ENCODE measurements at regions not wholly inside any gene's neighbourhood (a gene's known extent, or its start where the extent isn't known, plus 50 kb on each side); places are given as distances from the start of the nearest gene placed in this dataset.
"Not testable (repeated sequence)": the region's sequence is repeated elsewhere in the genome, so short reads cannot be mapped to it uniquely, and the experiment has no call there.

GRCh38 chr4:180350901-180351300, 1892.3 kb upstream of the TENM3 start:
- no peak overlapping the region for H3K4me3 ChIP-seq (ENCODE audit: insufficient read depth in 1 of 2, low read depth in 1 of 2, low read length in 2 of 2)
- no peak overlapping the region for H2BK5ac ChIP-seq (ENCODE audit: low read depth, low read length, poor library complexity, severe bottlenecking)
- H3K9me3 ChIP-seq (ENCODE audit: control insufficient read depth, low read length), result peaks cover 2% of the 10 kb centered on the region
- no peak overlapping the region for H3K18ac ChIP-seq (ENCODE audit: low read depth in 1 of 2, low read length in 2 of 2)
- H4K8ac ChIP-seq (ENCODE audit: low read length), result no peak overlapping the region
- H2BK12ac ChIP-seq (ENCODE audit: low read length in 2 of 2), result no peak overlapping the region
- no peak overlapping the region for H3K23ac ChIP-seq (ENCODE audit: low read length in 2 of 2)
- no peaks in the 10 kb centered on the region for H3K4me1 ChIP-seq (ENCODE audit: control insufficient read depth, insufficient read depth, low read depth, low read length)
- H2BK15ac ChIP-seq (ENCODE audit: low read depth, poor library complexity, severe bottlenecking), result no peak overlapping the region
- H3K79me1 ChIP-seq (replicated peaks; ENCODE audit: low read length, poor library complexity, severe bottlenecking), result no peaks in the 10 kb centered on the region
- H3K36me3 ChIP-seq (ENCODE audit: control insufficient read depth in 1 of 2, insufficient read depth in 2 of 2, low read depth in 1 of 2, low read length in 2 of 2), result no peaks in the 10 kb centered on the region
- H3K27ac ChIP-seq (ENCODE audit: low read length, poor library complexity, severe bottlenecking), result no peak overlapping the region
- no peak overlapping the region for H4K91ac ChIP-seq (ENCODE audit: low read length)
- no CpG with 5 or more reads among the region's 2 CpGs for WGBS
- H3K14ac ChIP-seq (ENCODE audit: low read length in 2 of 2), result no peak overlapping the region
- H3K27me3 ChIP-seq (ENCODE audit: control insufficient read depth in 1 of 2, insufficient read depth in 1 of 2, low read length in 2 of 2), result no peaks in the 10 kb centered on the region
- H3K9ac ChIP-seq (ENCODE audit: low read length), result no peak overlapping the region
- H3K4me2 ChIP-seq (ENCODE audit: low read length, poor library complexity, severe bottlenecking), result no peak overlapping the region
- DNase-seq, result no peak
- no peak overlapping the region for H2AK5ac ChIP-seq (ENCODE audit: low read length, severe bottlenecking)
- no peak overlapping the region for H3K4ac ChIP-seq (ENCODE audit: low read depth in 1 of 2, low read length in 2 of 2)
- no peak overlapping the region for H2AFZ ChIP-seq (ENCODE audit: low read depth, low read length)
- H2BK120ac ChIP-seq (ENCODE audit: low read depth, low read length), result no peak overlapping the region

- no peaks in the 10 kb centered on the region for H3K79me1 ChIP-seq (replicated peaks; ENCODE audit: low read length, poor library complexity, severe bottlenecking)
- no peak overlapping the region for H3K27ac ChIP-seq (ENCODE audit: low read length, poor library complexity, severe bottlenecking)
- no peak overlapping the region for H4K91ac ChIP-seq (ENCODE audit: low read length)
- H3K23ac ChIP-seq (ENCODE audit: low read length in 2 of 2), result no peak overlapping the region
- H4K8ac ChIP-seq (ENCODE audit: low read length), result no peak overlapping the region
- H3K18ac ChIP-seq (ENCODE audit: low read depth in 1 of 2, low read length in 2 of 2), result no peak overlapping the region
- H3K9ac ChIP-seq (ENCODE audit: low read length), result no peak overlapping the region
- H3K4me2 ChIP-seq (ENCODE audit: low read length, poor library complexity, severe bottlenecking), result no peak overlapping the region
- H3K36me3 ChIP-seq (ENCODE audit: control insufficient read depth in 1 of 2, insufficient read depth in 2 of 2, low read depth in 1 of 2, low read length in 2 of 2), result no peaks in the 10 kb centered on the region
- H3K9me3 ChIP-seq (ENCODE audit: control insufficient read depth, low read length), result peaks cover 5% of the 10 kb centered on the region
- no peak overlapping the region for H3K4ac ChIP-seq (ENCODE audit: low read depth in 1 of 2, low read length in 2 of 2)
- H3K27me3 ChIP-seq (ENCODE audit: control insufficient read depth in 1 of 2, insufficient read depth in 1 of 2, low read length in 2 of 2), result no peaks in the 10 kb centered on the region
- H2BK120ac ChIP-seq (ENCODE audit: low read depth, low read length), result no peak overlapping the region
- DNase-seq, result no peak
- no peak overlapping the region for H2AK5ac ChIP-seq (ENCODE audit: low read length, severe bottlenecking)
- H2BK15ac ChIP-seq (ENCODE audit: low read depth, poor library complexity, severe bottlenecking), result no peak overlapping the region
- H3K4me1 ChIP-seq (ENCODE audit: control insufficient read depth, insufficient read depth, low read depth, low read length), result no peaks in the 10 kb centered on the region
- H2AFZ ChIP-seq (ENCODE audit: low read depth, low read length), result no peak overlapping the region
- H3K4me3 ChIP-seq (ENCODE audit: insufficient read depth in 1 of 2, low read depth in 1 of 2, low read length in 2 of 2), result no peak overlapping the region
- H3K14ac ChIP-seq (ENCODE audit: low read length in 2 of 2), result no peak overlapping the region
- no peak overlapping the region for H2BK5ac ChIP-seq (ENCODE audit: low read depth, low read length, poor library complexity, severe bottlenecking)
- no peak overlapping the region for H2BK12ac ChIP-seq (ENCODE audit: low read length in 2 of 2)
Measured at GRCh38 chr4:180356766-180357165, 1886.4 kb upstream of the TENM3 start.

DNA sequence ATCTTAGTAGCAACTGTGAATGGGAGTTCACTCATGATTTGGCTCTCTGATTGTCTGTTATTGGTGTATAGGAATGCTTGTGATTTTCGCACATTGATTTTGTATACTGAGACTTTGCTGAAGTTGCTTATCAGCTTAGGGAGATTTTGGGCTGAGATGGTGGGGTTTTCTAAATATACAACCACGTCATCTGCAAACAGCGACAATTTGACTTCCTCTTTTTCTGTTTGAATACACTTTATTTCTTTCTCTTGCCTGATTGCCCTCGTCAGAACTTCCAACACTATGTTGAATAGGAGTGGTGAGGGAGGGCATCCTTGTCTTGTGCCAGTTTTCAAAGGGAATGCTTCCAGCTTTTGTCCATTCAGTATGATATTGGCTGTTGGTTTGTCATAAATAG, 1883.1 kb upstream of the TENM3 start:
- not testable (repeated sequence) for H3K4ac ChIP-seq (ENCODE audit: low read depth in 1 of 2, low read length in 2 of 2); H3K9ac ChIP-seq (ENCODE audit: low read length); H3K27me3 ChIP-seq (ENCODE audit: control insufficient read depth in 1 of 2, insufficient read depth in 1 of 2, low read length in 2 of 2); H2BK120ac ChIP-seq (ENCODE audit: low read depth, low read length); H3K79me1 ChIP-seq (replicated peaks; ENCODE audit: low read length, poor library complexity, severe bottlenecking); H3K9me3 ChIP-seq (ENCODE audit: control insufficient read depth, low read length); H4K91ac ChIP-seq (ENCODE audit: low read length); H2BK5ac ChIP-seq (ENCODE audit: low read depth, low read length, poor library complexity, severe bottlenecking); H3K36me3 ChIP-seq (ENCODE audit: control insufficient read depth in 1 of 2, insufficient read depth in 2 of 2, low read depth in 1 of 2, low read length in 2 of 2); H2AK5ac ChIP-seq (ENCODE audit: low read length, severe bottlenecking); H3K14ac ChIP-seq (ENCODE audit: low read length in 2 of 2); H3K23ac ChIP-seq (ENCODE audit: low read length in 2 of 2); H3K4me2 ChIP-seq (ENCODE audit: low read length, poor library complexity, severe bottlenecking); H2BK12ac ChIP-seq (ENCODE audit: low read length in 2 of 2); H4K8ac ChIP-seq (ENCODE audit: low read length); H3K4me1 ChIP-seq (ENCODE audit: control insufficient read depth, insufficient read depth, low read depth, low read length); H2BK15ac ChIP-seq (ENCODE audit: low read depth, poor library complexity, severe bottlenecking); DNase-seq; H3K18ac ChIP-seq (ENCODE audit: low read depth in 1 of 2, low read length in 2 of 2); H3K27ac ChIP-seq (ENCODE audit: low read length, poor library complexity, severe bottlenecking); H3K4me3 ChIP-seq (ENCODE audit: insufficient read depth in 1 of 2, low read depth in 1 of 2, low read length in 2 of 2); H2AFZ ChIP-seq (ENCODE audit: low read depth, low read length)
- 94% methylated on average over 2 of the region's 4 CpGs for WGBS

DNA sequence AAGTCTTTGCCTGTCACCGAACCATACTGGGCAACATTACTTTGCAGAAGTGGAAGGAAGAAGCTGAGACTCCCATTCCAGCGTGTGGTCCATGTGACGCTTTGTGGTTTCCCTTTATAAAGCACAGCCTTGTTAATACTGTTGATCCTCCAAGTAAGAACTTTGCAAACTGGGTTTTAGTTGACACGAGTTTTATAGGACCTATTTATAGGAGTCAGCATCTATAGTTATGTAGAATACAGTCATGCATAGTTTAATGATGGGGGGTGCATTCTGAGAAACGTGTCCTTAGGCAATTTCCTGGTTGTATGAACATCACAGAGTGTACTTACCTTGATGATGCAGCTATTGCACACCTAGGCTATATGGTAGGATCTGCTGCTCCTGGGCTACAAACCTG, 1879.4 kb upstream of the TENM3 start:
- Histone ChIP-seq H4K91ac (ENCODE audit: low read length) (no peak overlapping the region), H2BK12ac (ENCODE audit: low read length in 2 of 2) (no peak overlapping the region), H3K27ac (ENCODE audit: low read length, poor library complexity, severe bottlenecking) (no peak overlapping the region), H3K9me3 (ENCODE audit: control insufficient read depth, low read length) (peaks cover 7% of the 10 kb centered on the region), H3K27me3 (ENCODE audit: control insufficient read depth in 1 of 2, insufficient read depth in 1 of 2, low read length in 2 of 2) (no peaks in the 10 kb centered on the region), H3K4me2 (ENCODE audit: low read length, poor library complexity, severe bottlenecking) (no peak overlapping the region), H2BK15ac (ENCODE audit: low read depth, poor library complexity, severe bottlenecking) (no peak overlapping the region), H2BK120ac (ENCODE audit: low read depth, low read length) (no peak overlapping the region), H2AK5ac (ENCODE audit: low read length, severe bottlenecking) (no peak overlapping the region), H4K8ac (ENCODE audit: low read length) (no peak overlapping the region), H2BK5ac (ENCODE audit: low read depth, low read length, poor library complexity, severe bottlenecking) (no peak overlapping the region), H3K14ac (ENCODE audit: low read length in 2 of 2) (no peak overlapping the region), H3K4me1 (ENCODE audit: control insufficient read depth, insufficient read depth, low read depth, low read length) (no peaks in the 10 kb centered on the region), H3K4me3 (ENCODE audit: insufficient read depth in 1 of 2, low read depth in 1 of 2, low read length in 2 of 2) (no peak overlapping the region), H3K79me1 (replicated peaks; ENCODE audit: low read length, poor library complexity, severe bottlenecking) (no peaks in the 10 kb centered on the region), H3K9ac (ENCODE audit: low read length) (no peak overlapping the region), H3K36me3 (ENCODE audit: control insufficient read depth in 1 of 2, insufficient read depth in 2 of 2, low read depth in 1 of 2, low read length in 2 of 2) (no peaks in the 10 kb centered on the region), H3K18ac (ENCODE audit: low read depth in 1 of 2, low read length in 2 of 2) (no peak overlapping the region), H3K4ac (ENCODE audit: low read depth in 1 of 2, low read length in 2 of 2) (no peak overlapping the region), H3K23ac (ENCODE audit: low read length in 2 of 2) (no peak overlapping the region), H2AFZ (ENCODE audit: low read depth, low read length) (no peak overlapping the region)
- WGBS, result 62% methylated on average over 5 of the region's 5 CpGs
- DNase-seq, result no peak

Measured in mesenchymal stem cell (in vitro differentiated cells and primary cell).